ENCODE measurements at regions not wholly inside any gene's neighbourhood (a gene's known extent, or its start where the extent isn't known, plus 50 kb on each side); places are given as distances from the start of the nearest gene placed in this dataset.

GRCh38 chr2:58350484-58350883, 109.4 kb upstream of the FANCL start:
- H3K27me3 Mint-ChIP-seq (ENCODE audit: insufficient read depth), result no peaks in the 10 kb centered on the region
- Histone ChIP-seq H3K4me3 (ENCODE audit: low read length) (no peak overlapping the region), H3K9me3 (ENCODE audit: control insufficient read depth, low read length) (no peaks in the 10 kb centered on the region), H3K36me3 (ENCODE audit: control insufficient read depth, insufficient read depth, low read length) (no peaks in the 10 kb centered on the region), H3K9ac (ENCODE audit: extremely low read depth, low read length, poor library complexity, severe bottlenecking) (no peak overlapping the region), H3K27ac (ENCODE audit: low read depth, low read length) (no peak overlapping the region), H3K27me3 (ENCODE audit: control insufficient read depth, insufficient read depth, low read length, poor library complexity, severe bottlenecking) (no peaks in the 10 kb centered on the region), H3K4me1 (ENCODE audit: control insufficient read depth, insufficient read depth, low read length) (no peaks in the 10 kb centered on the region)
- H3K4me1 Mint-ChIP-seq, result peaks cover 3% of the 10 kb centered on the region
- no peak overlapping the region for H3K4me3 Mint-ChIP-seq
- TF ChIP-seq CTCF (conservative IDR thresholded peaks at IDR 0.05), result no peak
- no peak for DNase-seq
- no peak overlapping the region for H3K27ac Mint-ChIP-seq
- H3K9me3 Mint-ChIP-seq, result no peaks in the 10 kb centered on the region
- H3K36me3 Mint-ChIP-seq (ENCODE audit: low read depth), result no peaks in the 10 kb centered on the region
- WGBS, 2 experiments (ENCODE audit: insufficient coverage in 1 of 2, insufficient read length in 1 of 2), result 88% methylated on average over 2 of the region's 2 CpGs

- no peak overlapping the region for H3K4me3 ChIP-seq (ENCODE audit: low read length)
- no peaks in the 10 kb centered on the region for H3K9me3 ChIP-seq (ENCODE audit: control insufficient read depth, low read length)
- Mint-ChIP-seq H3K4me1 (peaks cover 3% of the 10 kb centered on the region), H3K27ac (no peak overlapping the region), H3K27me3 (ENCODE audit: insufficient read depth) (no peaks in the 10 kb centered on the region), H3K36me3 (ENCODE audit: low read depth) (no peaks in the 10 kb centered on the region), H3K9me3 (no peaks in the 10 kb centered on the region), H3K4me3 (no peak overlapping the region)
- no peaks in the 10 kb centered on the region for H3K4me1 ChIP-seq (ENCODE audit: control insufficient read depth, insufficient read depth, low read length)
- H3K27me3 ChIP-seq (ENCODE audit: control insufficient read depth, insufficient read depth, low read length, poor library complexity, severe bottlenecking), result no peaks in the 10 kb centered on the region
- no peak for DNase-seq
- H3K27ac ChIP-seq (ENCODE audit: low read depth, low read length), result no peak overlapping the region
- no peak for TF ChIP-seq CTCF (conservative IDR thresholded peaks at IDR 0.05)
- H3K9ac ChIP-seq (ENCODE audit: extremely low read depth, low read length, poor library complexity, severe bottlenecking), result no peak overlapping the region
- no peaks in the 10 kb centered on the region for H3K36me3 ChIP-seq (ENCODE audit: control insufficient read depth, insufficient read depth, low read length)
- 88% methylated on average over 1 of the region's 1 CpG; no CpG with 5 or more reads in 1 of the 2 experiments for WGBS, 2 experiments (ENCODE audit: insufficient coverage in 1 of 2, insufficient read length in 1 of 2)
Observed at GRCh38 chr2:58347810-58348209, 106.7 kb upstream of the FANCL start.

GRCh38 chr2:58341047-58341446, 99.9 kb upstream of the FANCL start:
- no peak overlapping the region for H3K9ac ChIP-seq (ENCODE audit: extremely low read depth, low read length, poor library complexity, severe bottlenecking)
- no peak overlapping the region for H3K4me3 Mint-ChIP-seq
- no peak overlapping the region for H3K27ac Mint-ChIP-seq
- H3K9me3 Mint-ChIP-seq, result no peaks in the 10 kb centered on the region
- H3K36me3 ChIP-seq (ENCODE audit: control insufficient read depth, insufficient read depth, low read length), result no peaks in the 10 kb centered on the region
- DNase-seq, result peak; percentile 63
- peak; percentile 67 for TF ChIP-seq CTCF (conservative IDR thresholded peaks at IDR 0.05)
- no peak overlapping the region for H3K27ac ChIP-seq (ENCODE audit: low read depth, low read length)
- no peaks in the 10 kb centered on the region for H3K27me3 ChIP-seq (ENCODE audit: control insufficient read depth, insufficient read depth, low read length, poor library complexity, severe bottlenecking)
- H3K4me3 ChIP-seq (ENCODE audit: low read length), result no peak overlapping the region
- H3K4me1 ChIP-seq (ENCODE audit: control insufficient read depth, insufficient read depth, low read length), result no peaks in the 10 kb centered on the region
- WGBS, 2 experiments (ENCODE audit: insufficient coverage in 1 of 2, insufficient read length in 1 of 2), result 90 to 91% methylated on average over 2 of the region's 2 CpGs
- peaks cover 2% of the 10 kb centered on the region for H3K4me1 Mint-ChIP-seq
- H3K36me3 Mint-ChIP-seq (ENCODE audit: low read depth), result no peaks in the 10 kb centered on the region
- no peaks in the 10 kb centered on the region for H3K27me3 Mint-ChIP-seq (ENCODE audit: insufficient read depth)
- no peaks in the 10 kb centered on the region for H3K9me3 ChIP-seq (ENCODE audit: control insufficient read depth, low read length)

Data from endodermal cell (in vitro differentiated cells).